ENCODE measurements at regions not wholly inside any gene's neighbourhood (a gene's known extent, or its start where the extent isn't known, plus 50 kb on each side); places are given as distances from the start of the nearest gene placed in this dataset.
"Not testable (repeated sequence)": the region's sequence is repeated elsewhere in the genome, so short reads cannot be mapped to it uniquely, and the experiment has no call there.

DNA sequence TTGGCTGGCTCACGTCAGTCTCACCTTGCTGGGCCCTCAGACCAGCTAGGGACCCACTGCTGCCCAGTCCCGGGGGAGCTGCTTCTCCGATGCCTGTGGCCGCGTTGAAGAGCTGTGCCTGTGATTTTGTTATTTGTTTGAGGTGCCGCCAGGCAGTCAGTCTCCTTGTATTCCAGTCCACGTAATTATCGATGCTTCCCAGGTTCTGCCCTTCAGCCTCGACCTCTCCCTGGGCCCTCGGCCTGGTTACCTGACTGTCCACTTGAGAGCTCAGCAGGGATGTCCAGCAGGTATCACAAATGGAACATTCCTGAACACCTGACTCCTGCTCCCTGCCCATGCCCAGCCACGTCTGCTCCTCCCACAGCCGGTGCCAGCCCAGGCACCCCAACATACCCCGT lies 195.9 kb upstream of the HS6ST1 start:
- Mint-ChIP-seq H3K36me3 (ENCODE audit: insufficient read depth, unreplicated experiment) (no peaks in the 10 kb centered on the region), H3K9me3 (ENCODE audit: unreplicated experiment) (no peaks in the 10 kb centered on the region)

DNA sequence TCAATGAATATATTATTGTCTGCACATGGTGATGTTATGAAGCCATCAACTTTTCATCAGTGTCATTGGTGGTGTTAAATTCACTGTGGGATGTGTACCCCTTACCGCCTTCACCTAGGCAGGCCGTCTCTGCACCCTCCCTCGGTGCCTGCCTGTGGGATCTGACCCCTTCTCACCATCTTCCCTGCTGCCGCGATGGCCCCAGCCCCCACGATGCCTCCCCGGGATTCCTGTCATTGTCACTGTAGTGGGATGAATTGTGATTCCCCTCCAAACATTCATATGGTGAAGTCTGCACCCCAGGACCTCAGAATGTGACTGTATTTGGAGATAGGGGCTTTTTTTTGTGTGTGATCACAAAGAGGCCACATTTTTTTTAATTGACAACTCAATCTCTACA lies 198.3 kb upstream of the HS6ST1 start:
- intact Hi-C loops (cut with micrococcal nuclease; ENCODE audit: unreplicated experiment): no loop called here
- no peaks in the 10 kb centered on the region for H3K9me3 Mint-ChIP-seq (ENCODE audit: unreplicated experiment)
- CTCF ChIA-PET: no interaction called here
- H3K27ac Mint-ChIP-seq (ENCODE audit: unreplicated experiment): no peak overlapping the region
- no peaks in the 10 kb centered on the region; the same call in 1 of the 2 replicates for H3K27me3 ChIP-seq (replicated peaks; ENCODE audit: control insufficient read depth, insufficient read depth, low read length)
- no TSS peak for BruUV-seq (replicated peaks)
- POLR2A ChIA-PET: no interaction called here
- H3K4me1 Mint-ChIP-seq (ENCODE audit: low read depth, unreplicated experiment): no peaks in the 10 kb centered on the region
- no peak overlapping the region for H3K4me3 Mint-ChIP-seq (ENCODE audit: unreplicated experiment)
- no peaks in the 10 kb centered on the region for H3K36me3 ChIP-seq (ENCODE audit: control insufficient read depth, insufficient read depth, low read length)
- H3K27me3 Mint-ChIP-seq (ENCODE audit: insufficient read depth, unreplicated experiment): peaks cover 2% of the 10 kb centered on the region
- DNase-seq: no peak
- no peaks in the 10 kb centered on the region for H3K36me3 Mint-ChIP-seq (ENCODE audit: insufficient read depth, unreplicated experiment)
- no peaks in the 10 kb centered on the region for H3K9me3 ChIP-seq
- no peak overlapping the region for H3K4me3 ChIP-seq (ENCODE audit: low read depth, low read length)
- H3K4me1 ChIP-seq: no peaks in the 10 kb centered on the region
- TF ChIP-seq, protein P1, sequence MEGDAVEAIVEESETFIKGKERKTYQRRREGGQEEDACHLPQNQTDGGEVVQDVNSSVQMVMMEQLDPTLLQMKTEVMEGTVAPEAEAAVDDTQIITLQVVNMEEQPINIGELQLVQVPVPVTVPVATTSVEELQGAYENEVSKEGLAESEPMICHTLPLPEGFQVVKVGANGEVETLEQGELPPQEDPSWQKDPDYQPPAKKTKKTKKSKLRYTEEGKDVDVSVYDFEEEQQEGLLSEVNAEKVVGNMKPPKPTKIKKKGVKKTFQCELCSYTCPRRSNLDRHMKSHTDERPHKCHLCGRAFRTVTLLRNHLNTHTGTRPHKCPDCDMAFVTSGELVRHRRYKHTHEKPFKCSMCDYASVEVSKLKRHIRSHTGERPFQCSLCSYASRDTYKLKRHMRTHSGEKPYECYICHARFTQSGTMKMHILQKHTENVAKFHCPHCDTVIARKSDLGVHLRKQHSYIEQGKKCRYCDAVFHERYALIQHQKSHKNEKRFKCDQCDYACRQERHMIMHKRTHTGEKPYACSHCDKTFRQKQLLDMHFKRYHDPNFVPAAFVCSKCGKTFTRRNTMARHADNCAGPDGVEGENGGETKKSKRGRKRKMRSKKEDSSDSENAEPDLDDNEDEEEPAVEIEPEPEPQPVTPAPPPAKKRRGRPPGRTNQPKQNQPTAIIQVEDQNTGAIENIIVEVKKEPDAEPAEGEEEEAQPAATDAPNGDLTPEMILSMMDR (IDR thresholded peaks at IDR 0.05; ENCODE audit: insufficient read depth in 1 of 2, low read depth in 1 of 2, low read length in 1 of 2, severe bottlenecking in 1 of 2, unreplicated experiment in 1 of 2): no peak

More for the DNA sequence above, 195.9 kb upstream of the HS6ST1 start:
- Histone ChIP-seq H3K27me3 (replicated peaks; ENCODE audit: control insufficient read depth, insufficient read depth, low read length) (no peaks in the 10 kb centered on the region; the same call in 1 of the 2 replicates), H3K4me3 (ENCODE audit: low read depth, low read length) (no peak overlapping the region), H3K4me1 (no peaks in the 10 kb centered on the region), H3K36me3 (ENCODE audit: control insufficient read depth, insufficient read depth, low read length) (no peaks in the 10 kb centered on the region), H3K9me3 (no peaks in the 10 kb centered on the region)
- TF ChIP-seq, protein P1 (IDR thresholded peaks at IDR 0.05; ENCODE audit: insufficient read depth in 1 of 2, low read depth in 1 of 2, low read length in 1 of 2, severe bottlenecking in 1 of 2, unreplicated experiment in 1 of 2): no peak
- Mint-ChIP-seq H3K27ac (ENCODE audit: unreplicated experiment) (no peak overlapping the region), H3K27me3 (ENCODE audit: insufficient read depth, unreplicated experiment) (peaks cover 2% of the 10 kb centered on the region), H3K4me1 (ENCODE audit: low read depth, unreplicated experiment) (no peaks in the 10 kb centered on the region), H3K4me3 (ENCODE audit: unreplicated experiment) (no peak overlapping the region)
- ChIA-PET POLR2A (no interaction called here), CTCF (no interaction called here)
- no peak for DNase-seq
- BruUV-seq (replicated peaks): no TSS peak
- intact Hi-C loops (cut with micrococcal nuclease; ENCODE audit: unreplicated experiment): no loop called here

DNA sequence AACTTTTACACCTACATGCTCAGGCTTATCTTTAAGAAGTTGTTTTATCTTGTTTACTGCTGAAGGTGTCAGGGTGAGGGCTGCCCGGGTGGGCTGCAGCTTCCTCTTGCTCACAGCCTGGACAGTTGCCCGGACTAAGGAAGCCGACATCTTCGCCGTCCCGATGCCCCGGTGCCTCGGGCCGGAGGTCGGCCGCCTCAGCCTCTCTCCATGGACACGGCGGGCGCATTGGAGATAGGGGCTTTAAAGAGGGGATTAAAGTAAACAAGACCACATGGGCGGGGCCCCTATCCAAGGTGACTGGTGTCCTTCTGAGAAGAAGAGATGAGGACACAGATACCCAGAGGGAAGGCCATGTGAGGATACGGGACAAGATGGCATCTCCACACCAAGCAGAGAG lies 200.4 kb upstream of the HS6ST1 start:
- POLR2A ChIA-PET; H3K36me3 Mint-ChIP-seq (ENCODE audit: insufficient read depth, unreplicated experiment): not testable (repeated sequence)

More for the DNA sequence above, 200.4 kb upstream of the HS6ST1 start:
- CTCF ChIA-PET; H3K9me3 ChIP-seq; H3K27me3 Mint-ChIP-seq (ENCODE audit: insufficient read depth, unreplicated experiment); BruUV-seq (replicated peaks); H3K27ac Mint-ChIP-seq (ENCODE audit: unreplicated experiment); intact Hi-C loops (cut with micrococcal nuclease; ENCODE audit: unreplicated experiment); H3K36me3 ChIP-seq (ENCODE audit: control insufficient read depth, insufficient read depth, low read length); H3K9me3 Mint-ChIP-seq (ENCODE audit: unreplicated experiment); H3K4me3 ChIP-seq (ENCODE audit: low read depth, low read length); DNase-seq; H3K4me3 Mint-ChIP-seq (ENCODE audit: unreplicated experiment); H3K4me1 ChIP-seq; H3K4me1 Mint-ChIP-seq (ENCODE audit: low read depth, unreplicated experiment); H3K27me3 ChIP-seq (replicated peaks; ENCODE audit: control insufficient read depth, insufficient read depth, low read length): not testable (repeated sequence)

Measured in Caco-2 (cell line).